KMS-11 (cell line): ENCODE measurements at regions not wholly inside any gene's neighbourhood (a gene's known extent, or its start where the extent isn't known, plus 50 kb on each side); places are given as distances from the start of the nearest gene placed in this dataset.

Source experiments
- H2AFZ ChIP-seq: fragments of 200-600 bp; sonication (generic); 2 replicates; pipeline ENCODE4 v1.6.1; 2016; ENCODE audit warnings: antibody characterized with exemption, mixed run types, low read depth
- H3K27ac ChIP-seq: fragments of 200-600 bp; sonication (generic); 2 replicates; pipeline ENCODE4 v1.6.1; 2016; ENCODE audit warnings: mild to moderate bottlenecking, mixed run types
- H3K27me3 ChIP-seq: fragments of 200-600 bp; sonication (generic); 2 replicates; pipeline ENCODE4 v1.6.1; 2017; ENCODE audit warnings: mild to moderate bottlenecking, low read depth, mixed run types, moderate library complexity; ENCODE audit not compliant: insufficient read depth
- H3K36me3 ChIP-seq: fragments of 200-600 bp; sonication (generic); 2 replicates; pipeline ENCODE4 v1.6.1; 2017; ENCODE audit warnings: mild to moderate bottlenecking, mixed run types; ENCODE audit not compliant: insufficient read depth
- H3K4me1 ChIP-seq: fragments of 200-600 bp; sonication (generic); 2 replicates; pipeline ENCODE4 v1.6.1; 2016; ENCODE audit warnings: mild to moderate bottlenecking, low read depth, mixed run types; ENCODE audit not compliant: poor library complexity, severe bottlenecking
- H3K4me2 ChIP-seq: fragments of 200-600 bp; sonication (generic); 2 replicates; pipeline ENCODE4 v1.7.0; 2016; ENCODE audit warnings: mild to moderate bottlenecking, mixed run types
- H3K4me3 ChIP-seq: fragments of 200-600 bp; sonication (generic); IDR thresholded peaks from 2 replicates; pipeline ENCODE4 v1.6.1; 2017; ENCODE audit warnings: low read depth, low read length, mixed read lengths; ENCODE audit not compliant: insufficient read depth
- H3K79me2 ChIP-seq: fragments of 200-600 bp; sonication (generic); 2 replicates; pipeline ENCODE4 v1.6.1; 2016; ENCODE audit warnings: low read depth, mixed run types; ENCODE audit not compliant: insufficient read depth
- H3K9ac ChIP-seq: fragments of 200-600 bp; sonication (generic); 2 replicates; pipeline ENCODE4 v1.6.1; 2016; ENCODE audit warnings: mild to moderate bottlenecking, mixed run types
- H4K20me1 ChIP-seq: fragments of 200-600 bp; sonication (generic); 2 replicates; pipeline ENCODE4 v1.6.1; 2016; ENCODE audit warnings: mild to moderate bottlenecking, mixed run types; ENCODE audit not compliant: insufficient read depth
- CTCF ChIP-seq: fragments of 200-600 bp; sonication (generic); conservative IDR thresholded peaks from 2 replicates; pipeline ENCODE4 v1.6.1; 2017; ENCODE audit warnings: low read depth, mild to moderate bottlenecking, antibody characterized with exemption, low read length, moderate library complexity, mixed read lengths

- H3K27me3 ChIP-seq = no peaks in the 10 kb centered on the region
- no peak overlapping the region for H3K4me2 ChIP-seq
- no peaks in the 10 kb centered on the region for H3K36me3 ChIP-seq
- no peak overlapping the region for H2AFZ ChIP-seq
- no peak overlapping the region for H3K4me3 ChIP-seq
- peaks cover 34% of the 10 kb centered on the region for H3K4me1 ChIP-seq
- H3K9ac ChIP-seq = no peak overlapping the region
- H3K27ac ChIP-seq = no peak overlapping the region
- no peaks in the 10 kb centered on the region for H4K20me1 ChIP-seq
- no peak for TF ChIP-seq CTCF
- no peaks in the 10 kb centered on the region for H3K79me2 ChIP-seq
Measured at GRCh38 chr4:125082729-125083417, 231.9 kb upstream of the FAT4 start.

DNA sequence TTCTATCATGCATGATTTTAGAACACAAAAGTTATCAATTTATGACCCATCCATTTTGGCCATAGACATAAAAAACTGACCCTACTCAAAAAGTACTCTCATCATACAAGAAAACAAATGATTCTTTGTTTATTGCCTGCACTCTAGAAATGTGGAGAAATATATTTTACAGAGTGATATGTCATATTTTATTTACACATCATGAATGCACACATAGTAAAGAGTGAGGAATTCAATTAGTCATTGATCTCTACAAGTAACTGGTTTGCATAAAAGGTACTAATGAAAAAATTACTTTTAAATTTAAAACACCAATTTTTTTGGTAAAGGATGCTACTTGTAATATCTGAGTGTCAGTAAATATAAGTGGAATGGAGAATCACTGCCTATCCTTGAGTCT is 242.5 kb upstream of the FAT4 start:
- Histone ChIP-seq H3K79me2 (no peaks in the 10 kb centered on the region), H3K9ac (no peak overlapping the region), H3K27me3 (no peaks in the 10 kb centered on the region), H3K4me1 (no peaks in the 10 kb centered on the region), H3K36me3 (no peaks in the 10 kb centered on the region; the same call in 1 of the 2 replicates), H3K4me3 (no peak overlapping the region), H2AFZ (no peak overlapping the region), H4K20me1 (no peaks in the 10 kb centered on the region), H3K27ac (no peak overlapping the region), H3K4me2 (no peak overlapping the region)
- TF ChIP-seq CTCF = no peak

DNA sequence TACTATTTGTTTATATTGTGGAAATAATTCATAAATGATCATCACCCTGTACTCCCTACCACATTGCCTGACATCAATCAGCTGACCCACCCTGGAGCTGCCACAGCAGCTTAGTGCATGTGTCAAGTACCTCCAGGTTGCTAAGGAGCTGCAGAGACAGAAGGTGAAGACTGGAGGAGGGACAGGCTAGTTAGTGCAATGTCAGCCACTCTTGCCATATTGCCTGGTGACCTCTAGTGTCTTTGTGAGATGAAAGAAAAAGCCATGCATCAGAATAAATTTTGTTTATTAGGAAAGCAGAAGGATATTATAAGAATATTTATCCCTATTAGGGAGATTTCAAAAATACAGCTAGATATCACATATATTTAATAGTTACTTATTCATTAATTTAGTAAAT is 243.9 kb upstream of the FAT4 start:
- TF ChIP-seq CTCF = no peak
- no peaks in the 10 kb centered on the region for H3K4me1 ChIP-seq
- H3K27ac ChIP-seq = no peak overlapping the region
- no peak overlapping the region for H3K9ac ChIP-seq
- no peaks in the 10 kb centered on the region for H3K79me2 ChIP-seq
- H4K20me1 ChIP-seq = no peaks in the 10 kb centered on the region
- H3K27me3 ChIP-seq = no peaks in the 10 kb centered on the region
- H2AFZ ChIP-seq = no peak overlapping the region
- no peak overlapping the region for H3K4me3 ChIP-seq
- no peaks in the 10 kb centered on the region; the same call in 1 of the 2 replicates for H3K36me3 ChIP-seq
- H3K4me2 ChIP-seq = no peak overlapping the region

- no peak for TF ChIP-seq CTCF
- no peaks in the 10 kb centered on the region for H4K20me1 ChIP-seq
- H3K79me2 ChIP-seq = no peaks in the 10 kb centered on the region
- H3K9ac ChIP-seq = no peak overlapping the region
- peaks cover 5% of the 10 kb centered on the region for H3K4me1 ChIP-seq
- no peaks in the 10 kb centered on the region for H3K27me3 ChIP-seq
- H2AFZ ChIP-seq = no peak overlapping the region
- no peak overlapping the region for H3K27ac ChIP-seq
- no peaks in the 10 kb centered on the region for H3K36me3 ChIP-seq
- no peak overlapping the region for H3K4me2 ChIP-seq
- H3K4me3 ChIP-seq = no peak overlapping the region
Measured at GRCh38 chr4:125062115-125063050, 252.4 kb upstream of the FAT4 start.
